ENCODE measurements at regions not wholly inside any gene's neighbourhood (a gene's known extent, or its start where the extent isn't known, plus 50 kb on each side); places are given as distances from the start of the nearest gene placed in this dataset.

- TF ChIP-seq CTCF (IDR thresholded peaks at IDR 0.05) = no peak
- no peak for TF ChIP-seq EP300 (IDR thresholded peaks at IDR 0.05)
These were observed 226.2 kb downstream of the MC4R start for GRCh38 chr18:60146220-60146960.

Data from tibial nerve (tissue), 4 donors.